Panc1 (cell line): ENCODE measurements at regions not wholly inside any gene's neighbourhood (a gene's known extent, or its start where the extent isn't known, plus 50 kb on each side); places are given as distances from the start of the nearest gene placed in this dataset.

Source experiments
- POLR2AphosphoS5 ChIP-seq: IDR thresholded peaks from 2 replicates; pipeline ENCODE4 v1.6.1; 2012; ENCODE audit warnings: mild to moderate bottlenecking, low read depth, low read length, moderate library complexity
- TCF7L2 ChIP-seq: IDR thresholded peaks from 2 replicates; pipeline ENCODE4 v1.6.1; 2011; ENCODE audit warnings: mild to moderate bottlenecking, low read depth, low read length, inconsistent platforms
- TF ChIP-seq, protein P1 (sequence below): fragments of 450-650 bp; IDR thresholded peaks from 2 replicates; pipeline ENCODE4 v1.5.1; 2017; ENCODE audit warnings: mild to moderate bottlenecking
- TF ChIP-seq, protein P2 (sequence below), 2 experiments: IDR thresholded peaks; 2 replicates each; pipeline ENCODE4 v1.6.1; 2011 to 2012; ENCODE audit warnings: low read depth in 2 of 2, control low read depth in 1 of 2, low read length in 1 of 2, mild to moderate bottlenecking in 1 of 2, moderate library complexity in 1 of 2; ENCODE audit not compliant: insufficient read depth in 1 of 2

DNA sequence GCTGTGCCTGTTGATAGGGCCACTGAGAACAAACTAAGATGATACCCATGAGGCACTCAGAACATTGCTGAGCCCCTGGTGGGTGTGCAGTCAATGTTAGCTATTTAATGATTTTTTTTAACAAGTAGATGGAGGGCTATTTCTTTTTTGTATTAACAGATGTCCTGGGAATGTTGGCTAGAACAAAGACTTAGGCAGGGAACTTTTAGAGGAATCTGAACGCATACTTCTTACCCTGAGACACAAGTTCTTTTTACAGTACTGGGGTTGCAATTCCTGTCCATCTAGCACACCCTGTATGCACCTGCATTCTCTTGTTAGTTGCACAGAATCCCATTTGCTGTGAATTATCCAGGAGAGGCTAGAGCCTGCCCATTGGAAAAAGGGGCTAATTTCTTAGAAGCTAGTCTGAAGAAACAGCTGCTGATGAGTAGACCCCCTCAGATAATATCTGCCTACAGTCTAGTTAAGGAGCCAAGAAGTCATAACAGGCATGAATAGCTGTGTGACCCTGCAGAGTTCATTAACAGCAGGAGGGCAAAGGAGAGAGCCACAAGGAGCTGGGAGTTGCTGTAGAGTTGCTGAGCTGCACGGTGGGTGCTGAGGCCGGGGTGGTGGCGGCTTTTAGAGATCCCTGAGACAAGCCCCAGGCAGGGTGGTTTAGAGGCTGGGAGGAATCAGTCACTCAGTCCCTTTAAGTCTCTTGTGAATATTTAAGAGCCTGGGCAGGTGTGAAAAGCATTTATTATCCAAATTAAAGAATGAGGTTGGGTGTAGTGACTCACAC, 103.7 kb upstream of the FZD8 start:
- TF ChIP-seq, protein P1, sequence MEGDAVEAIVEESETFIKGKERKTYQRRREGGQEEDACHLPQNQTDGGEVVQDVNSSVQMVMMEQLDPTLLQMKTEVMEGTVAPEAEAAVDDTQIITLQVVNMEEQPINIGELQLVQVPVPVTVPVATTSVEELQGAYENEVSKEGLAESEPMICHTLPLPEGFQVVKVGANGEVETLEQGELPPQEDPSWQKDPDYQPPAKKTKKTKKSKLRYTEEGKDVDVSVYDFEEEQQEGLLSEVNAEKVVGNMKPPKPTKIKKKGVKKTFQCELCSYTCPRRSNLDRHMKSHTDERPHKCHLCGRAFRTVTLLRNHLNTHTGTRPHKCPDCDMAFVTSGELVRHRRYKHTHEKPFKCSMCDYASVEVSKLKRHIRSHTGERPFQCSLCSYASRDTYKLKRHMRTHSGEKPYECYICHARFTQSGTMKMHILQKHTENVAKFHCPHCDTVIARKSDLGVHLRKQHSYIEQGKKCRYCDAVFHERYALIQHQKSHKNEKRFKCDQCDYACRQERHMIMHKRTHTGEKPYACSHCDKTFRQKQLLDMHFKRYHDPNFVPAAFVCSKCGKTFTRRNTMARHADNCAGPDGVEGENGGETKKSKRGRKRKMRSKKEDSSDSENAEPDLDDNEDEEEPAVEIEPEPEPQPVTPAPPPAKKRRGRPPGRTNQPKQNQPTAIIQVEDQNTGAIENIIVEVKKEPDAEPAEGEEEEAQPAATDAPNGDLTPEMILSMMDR = no peak
- no peak for TF ChIP-seq POLR2AphosphoS5
- TF ChIP-seq, protein P2, sequence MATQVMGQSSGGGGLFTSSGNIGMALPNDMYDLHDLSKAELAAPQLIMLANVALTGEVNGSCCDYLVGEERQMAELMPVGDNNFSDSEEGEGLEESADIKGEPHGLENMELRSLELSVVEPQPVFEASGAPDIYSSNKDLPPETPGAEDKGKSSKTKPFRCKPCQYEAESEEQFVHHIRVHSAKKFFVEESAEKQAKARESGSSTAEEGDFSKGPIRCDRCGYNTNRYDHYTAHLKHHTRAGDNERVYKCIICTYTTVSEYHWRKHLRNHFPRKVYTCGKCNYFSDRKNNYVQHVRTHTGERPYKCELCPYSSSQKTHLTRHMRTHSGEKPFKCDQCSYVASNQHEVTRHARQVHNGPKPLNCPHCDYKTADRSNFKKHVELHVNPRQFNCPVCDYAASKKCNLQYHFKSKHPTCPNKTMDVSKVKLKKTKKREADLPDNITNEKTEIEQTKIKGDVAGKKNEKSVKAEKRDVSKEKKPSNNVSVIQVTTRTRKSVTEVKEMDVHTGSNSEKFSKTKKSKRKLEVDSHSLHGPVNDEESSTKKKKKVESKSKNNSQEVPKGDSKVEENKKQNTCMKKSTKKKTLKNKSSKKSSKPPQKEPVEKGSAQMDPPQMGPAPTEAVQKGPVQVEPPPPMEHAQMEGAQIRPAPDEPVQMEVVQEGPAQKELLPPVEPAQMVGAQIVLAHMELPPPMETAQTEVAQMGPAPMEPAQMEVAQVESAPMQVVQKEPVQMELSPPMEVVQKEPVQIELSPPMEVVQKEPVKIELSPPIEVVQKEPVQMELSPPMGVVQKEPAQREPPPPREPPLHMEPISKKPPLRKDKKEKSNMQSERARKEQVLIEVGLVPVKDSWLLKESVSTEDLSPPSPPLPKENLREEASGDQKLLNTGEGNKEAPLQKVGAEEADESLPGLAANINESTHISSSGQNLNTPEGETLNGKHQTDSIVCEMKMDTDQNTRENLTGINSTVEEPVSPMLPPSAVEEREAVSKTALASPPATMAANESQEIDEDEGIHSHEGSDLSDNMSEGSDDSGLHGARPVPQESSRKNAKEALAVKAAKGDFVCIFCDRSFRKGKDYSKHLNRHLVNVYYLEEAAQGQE (IDR thresholded peaks at IDR 0.05; ENCODE audit: insufficient read depth in 1 of 2, low read depth in 2 of 2, low read length in 1 of 2) = no peak
- TF ChIP-seq TCF7L2 = no peak
